ENCODE measurements at regions not wholly inside any gene's neighbourhood (a gene's known extent, or its start where the extent isn't known, plus 50 kb on each side); places are given as distances from the start of the nearest gene placed in this dataset.
"Not testable (repeated sequence)": the region's sequence is repeated elsewhere in the genome, so short reads cannot be mapped to it uniquely, and the experiment has no call there.

DNA sequence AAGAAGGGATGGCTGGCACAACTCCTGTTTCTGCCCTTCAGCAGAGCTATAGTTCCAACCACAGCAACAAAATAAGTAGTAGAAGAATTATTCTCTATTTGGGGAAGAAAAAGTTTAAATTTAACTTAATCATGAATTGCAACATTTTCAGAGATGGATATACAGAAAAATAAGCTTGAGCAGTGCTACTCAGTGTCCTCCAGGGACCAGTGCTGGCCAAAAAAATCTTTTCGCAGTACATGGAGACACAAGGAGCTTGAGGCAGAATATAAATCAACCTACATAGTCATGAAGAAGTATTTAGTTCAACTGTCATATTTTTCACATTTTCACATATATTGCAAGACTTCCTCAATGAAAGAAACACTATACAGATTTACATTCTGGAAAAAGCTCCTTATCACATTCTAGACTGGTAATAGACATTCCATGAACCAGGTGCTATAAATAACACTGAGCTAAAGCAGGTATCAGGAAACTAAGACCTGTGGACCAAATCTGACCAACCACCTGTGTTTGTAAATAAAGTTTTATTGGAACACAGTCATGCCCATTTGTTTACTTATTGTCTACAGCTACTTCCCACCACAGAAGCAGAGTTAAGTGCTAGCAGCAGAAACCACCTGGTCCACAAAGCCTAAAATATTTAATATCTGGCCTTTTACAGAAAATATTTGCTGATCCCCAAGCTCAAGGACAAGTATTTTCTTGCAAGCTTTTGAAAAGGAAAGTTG lies 101.9 kb downstream of the RGS21 start:
- DNase-seq: no peak

DNA sequence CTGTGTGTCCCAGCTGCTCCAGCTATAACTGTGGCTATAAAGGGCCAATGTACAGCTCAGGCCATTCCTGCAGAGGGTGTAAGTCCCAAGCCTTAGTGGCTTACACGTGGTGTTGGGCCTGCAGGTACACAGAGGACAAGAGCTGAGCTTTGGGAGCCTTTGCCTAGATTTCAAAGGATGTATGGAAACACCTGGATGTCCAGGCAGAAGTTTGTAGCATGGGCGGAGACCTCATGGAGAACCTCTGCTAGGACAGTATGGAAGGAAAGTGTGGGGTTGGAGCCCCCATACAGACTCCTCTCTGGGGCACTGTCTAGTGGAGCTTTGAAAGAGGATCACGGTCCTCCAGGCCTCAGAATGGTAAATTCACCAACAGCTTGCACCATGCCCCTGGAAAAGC lies 113.9 kb downstream of the RGS21 start:
- no peak for DNase-seq

DNA sequence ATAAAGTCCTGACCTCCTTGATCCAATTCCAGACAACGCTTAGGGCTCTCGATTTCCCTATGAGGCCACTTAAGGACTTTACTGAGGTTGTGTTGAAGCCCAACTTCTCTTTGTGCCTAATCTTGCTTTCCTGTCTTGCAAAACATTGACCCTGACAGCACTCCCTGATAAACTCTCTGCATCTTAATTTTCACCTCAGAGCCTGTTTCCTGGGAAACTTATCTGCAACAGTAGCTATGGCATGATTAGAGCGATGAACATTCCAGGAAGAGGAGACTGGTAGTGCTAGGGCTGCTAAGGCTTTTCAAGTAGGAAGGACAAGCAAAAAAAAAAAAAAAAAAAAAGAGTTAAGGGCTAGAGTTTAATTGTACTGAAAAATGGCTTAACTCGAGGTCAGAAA lies 118.9 kb downstream of the RGS21 start:
- no peak for DNase-seq

DNA sequence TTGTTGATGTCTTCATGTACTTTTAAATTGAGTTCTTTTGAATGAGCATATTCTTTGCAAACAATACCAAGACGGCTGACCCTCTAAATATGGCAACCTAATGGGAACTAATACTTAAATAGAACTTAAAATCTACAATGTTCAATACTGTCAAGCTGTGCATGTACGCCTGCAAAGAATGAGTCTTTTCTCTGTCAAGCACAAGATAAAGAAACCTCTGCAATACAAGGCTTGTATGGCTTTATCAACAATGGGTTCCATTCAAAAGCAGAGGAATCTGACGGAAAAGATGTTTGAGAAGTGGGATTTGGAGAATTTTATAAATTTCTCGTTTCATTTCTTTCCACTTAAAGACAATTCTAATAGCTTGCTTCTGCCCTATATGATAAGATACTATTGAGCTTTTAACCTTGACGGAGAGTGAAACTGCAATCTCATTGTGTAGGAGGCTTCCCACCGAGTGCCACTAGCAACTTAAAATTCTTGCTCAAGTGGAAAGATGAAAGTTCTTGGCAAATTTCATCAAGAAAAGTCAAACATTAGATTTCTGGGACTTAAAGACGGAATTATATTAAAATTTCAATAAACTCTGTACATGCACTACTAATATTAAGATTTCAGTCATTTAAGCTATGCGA lies 119.8 kb downstream of the RGS21 start:
- no peak for DNase-seq

DNA sequence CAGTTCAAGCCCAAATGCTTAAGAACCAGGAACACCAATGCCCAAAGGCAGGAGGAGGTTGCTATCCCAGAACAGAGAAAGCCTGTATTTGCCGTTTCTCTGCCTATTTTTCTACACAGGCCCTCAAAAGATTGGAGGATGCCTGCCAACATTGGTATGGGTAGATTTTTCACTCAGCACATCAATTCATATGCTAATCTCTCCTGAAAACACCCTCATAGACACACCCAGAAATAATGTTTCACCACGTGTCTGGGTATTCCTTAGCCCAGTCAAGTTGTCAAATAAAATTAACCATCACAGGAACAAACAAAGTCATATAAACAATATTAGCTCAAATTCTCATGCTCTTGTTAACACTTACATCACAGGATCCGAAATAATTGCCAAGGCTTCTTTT lies 121.9 kb downstream of the RGS21 start:
- DNase-seq: no peak

DNA sequence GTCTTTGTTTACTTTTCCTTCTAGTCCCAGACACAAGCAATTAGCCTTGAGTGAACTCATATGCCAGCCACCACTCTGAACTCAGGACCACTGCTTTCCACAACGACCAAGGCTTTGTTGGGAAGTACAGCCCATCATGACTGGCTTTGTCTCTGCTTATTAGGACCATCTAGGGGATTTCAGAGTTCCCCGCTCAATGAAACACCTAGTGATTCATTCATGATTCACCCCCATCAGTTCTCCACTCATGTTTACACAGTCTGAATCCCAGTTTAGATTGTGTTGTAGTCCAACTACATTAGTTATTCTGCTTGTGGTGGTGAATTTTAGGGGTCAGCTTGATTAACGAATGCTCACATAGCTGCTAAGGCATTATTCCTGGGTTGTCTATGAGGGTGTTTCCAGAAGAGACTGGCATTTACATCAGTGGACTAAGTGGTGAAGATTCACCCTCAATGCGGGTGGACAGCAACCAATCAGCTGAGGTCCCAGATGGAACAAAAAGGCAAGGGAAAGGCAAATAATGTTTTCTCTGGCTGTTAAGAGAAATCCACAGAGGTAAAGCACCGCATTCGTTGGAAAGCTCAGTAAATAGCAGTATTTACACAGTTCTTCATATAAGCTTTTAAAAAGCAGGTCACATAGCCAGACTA lies 122.7 kb downstream of the RGS21 start:
- DNase-seq: no peak

DNA sequence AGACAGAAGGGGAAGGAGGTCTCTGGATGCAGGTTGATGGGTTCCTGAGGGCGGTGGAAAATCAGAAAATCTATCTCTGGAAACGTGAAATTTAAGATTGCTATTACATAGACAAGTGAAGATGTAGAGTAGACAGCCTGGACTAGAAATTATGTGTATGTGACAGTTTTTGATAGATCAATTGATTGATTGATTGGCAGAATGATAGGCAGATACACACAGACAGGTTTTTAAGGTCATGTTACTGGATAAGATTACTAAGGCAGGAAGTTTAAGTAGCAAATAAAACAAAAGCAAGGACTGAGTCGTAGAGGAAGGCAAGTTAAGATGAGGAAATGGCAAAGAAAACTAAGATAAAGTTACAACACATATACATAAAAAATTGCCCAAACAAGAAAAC lies 124.7 kb downstream of the RGS21 start:
- no peak for DNase-seq

DNA sequence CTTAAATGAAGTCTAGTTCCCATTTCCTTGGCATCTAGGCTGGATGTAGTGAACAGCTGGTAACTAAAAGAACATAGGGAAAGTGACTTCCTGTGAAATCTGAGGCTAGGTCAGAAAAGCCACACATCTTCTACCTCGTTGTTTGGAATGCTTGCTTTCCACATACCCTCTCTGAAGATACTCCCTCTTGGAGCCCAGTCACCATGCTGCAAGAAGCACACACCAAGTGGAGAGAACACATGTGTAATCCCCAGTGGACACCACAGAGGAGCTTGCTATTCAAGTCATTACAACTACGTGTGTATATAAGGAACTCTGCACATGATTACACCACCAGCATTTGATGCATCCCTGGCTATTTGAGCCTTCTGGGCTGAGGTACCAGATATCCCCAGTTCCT lies 125.9 kb downstream of the RGS21 start:
- no peak for DNase-seq

DNA sequence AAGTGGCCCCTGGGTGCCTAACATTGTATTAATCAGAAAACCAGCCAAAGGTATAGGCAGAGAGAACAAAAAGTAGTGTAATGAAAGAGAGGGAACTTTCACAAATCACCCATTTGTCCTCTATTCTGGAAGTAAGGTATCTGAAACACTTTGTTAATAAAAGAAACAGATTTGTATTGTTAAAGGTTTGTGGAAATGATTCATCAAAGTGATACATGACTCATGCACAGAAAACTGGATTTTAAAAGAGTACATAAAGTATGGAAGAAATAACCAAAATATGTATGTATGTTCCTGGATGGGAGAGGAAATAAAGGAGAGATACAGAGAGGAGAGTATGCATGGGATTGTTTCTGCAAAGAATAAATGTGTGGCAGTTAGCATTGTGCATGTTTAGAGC lies 126.8 kb downstream of the RGS21 start:
- DNase-seq: no peak

DNA sequence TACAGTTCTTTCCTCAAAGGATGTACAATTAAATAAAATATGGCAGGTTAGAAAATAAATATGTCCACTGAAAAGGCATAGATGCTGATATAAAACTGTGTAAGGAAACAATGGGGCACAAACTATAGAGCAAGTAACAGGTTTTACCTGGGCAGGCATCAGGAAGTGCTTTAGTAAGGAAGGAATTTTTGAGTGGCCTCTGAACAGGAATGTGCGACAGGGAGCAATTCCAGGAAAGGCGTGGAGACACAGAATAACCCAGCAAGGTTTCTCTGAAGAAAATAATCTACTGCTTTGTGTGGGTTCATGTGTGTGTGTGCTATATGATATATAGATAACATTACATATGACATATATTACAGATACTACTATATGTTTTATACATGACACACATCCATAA lies 128.4 kb downstream of the RGS21 start:
- no peak for DNase-seq

DNA sequence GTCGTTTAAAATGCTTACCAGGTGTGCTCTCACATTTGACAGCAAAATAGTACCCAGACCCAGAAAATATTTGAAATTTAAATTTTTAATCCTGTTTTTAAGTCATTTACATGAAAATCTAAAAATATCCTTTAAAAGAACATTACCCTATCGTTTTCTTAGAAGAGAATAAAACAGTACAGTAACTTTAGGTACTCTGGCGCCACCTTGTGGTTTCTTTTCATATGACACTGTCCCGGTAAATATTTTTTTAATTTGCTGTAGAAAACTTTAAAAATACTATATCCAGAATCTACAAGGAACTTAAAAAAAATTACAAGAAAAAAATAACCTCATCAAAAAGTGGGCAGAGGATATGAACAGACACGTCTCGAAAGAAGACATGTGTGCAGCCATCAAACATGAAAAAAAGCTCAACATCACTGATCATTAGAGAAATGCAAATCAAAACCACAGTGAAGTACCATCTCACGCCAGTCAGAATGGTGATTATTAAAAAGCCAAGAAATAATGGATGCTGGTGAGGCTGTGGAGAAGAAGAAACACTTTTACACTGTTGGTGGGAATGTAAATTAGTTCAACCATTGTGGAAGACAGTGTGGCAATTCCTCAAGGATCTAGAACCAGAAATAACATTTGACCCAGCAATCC lies 129.2 kb downstream of the RGS21 start:
- DNase-seq: peak; percentile 57

DNA sequence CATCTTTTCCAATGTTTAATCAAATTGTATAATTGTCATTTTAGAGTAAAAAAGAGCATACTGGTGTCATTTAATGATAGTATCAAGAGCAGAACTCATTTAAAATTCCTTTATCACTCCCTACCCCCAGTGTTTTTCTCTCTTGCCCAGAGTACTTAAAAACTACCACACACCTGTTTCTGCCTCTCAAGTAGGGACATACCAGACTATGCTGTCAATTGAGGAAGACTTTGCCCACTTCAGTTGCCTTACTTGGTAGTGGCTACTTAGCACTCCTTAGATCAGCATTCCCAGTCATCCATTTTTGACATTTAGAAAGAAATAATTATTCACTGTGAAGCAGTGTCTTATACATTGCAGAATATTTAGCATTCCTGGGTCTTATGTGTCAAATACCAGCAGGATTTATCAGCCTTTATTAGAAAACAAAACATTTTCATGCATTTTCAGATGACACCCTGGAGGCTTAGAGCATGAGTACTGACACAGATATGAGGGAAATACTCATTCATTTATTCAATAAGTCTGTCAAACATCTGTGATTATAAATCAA lies 127.5 kb upstream of the RGS1 start:
- no peak for DNase-seq

DNA sequence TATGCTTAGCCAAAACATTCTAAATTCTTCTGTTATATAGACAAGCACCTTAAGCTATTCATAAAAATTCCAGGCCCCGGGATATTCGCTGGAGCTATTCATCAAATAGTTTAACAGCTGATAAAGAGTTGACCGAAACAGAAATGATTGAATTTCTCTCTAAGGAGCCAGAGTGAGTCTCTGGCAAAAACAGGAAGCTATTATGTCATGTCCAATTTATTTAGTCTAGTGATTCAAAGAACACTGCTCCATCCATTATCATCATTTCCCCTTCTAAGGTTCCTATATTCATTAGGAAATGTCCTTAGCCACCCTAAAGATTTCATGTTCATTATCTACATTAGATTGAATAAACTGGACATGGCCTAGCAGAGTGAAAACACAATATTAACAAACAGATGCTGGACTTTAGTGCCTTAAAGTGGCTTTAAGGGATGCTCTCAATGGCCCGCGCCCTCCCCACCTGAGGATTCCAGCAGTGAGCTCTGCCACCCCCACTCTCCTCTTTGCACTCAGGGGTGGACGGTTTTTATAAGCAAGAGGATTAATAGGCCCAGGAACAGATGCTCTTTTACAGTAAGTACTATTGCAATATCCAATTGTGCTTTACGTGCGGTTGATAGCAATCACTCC lies 122.1 kb upstream of the RGS1 start:
- DNase-seq: no peak

DNA sequence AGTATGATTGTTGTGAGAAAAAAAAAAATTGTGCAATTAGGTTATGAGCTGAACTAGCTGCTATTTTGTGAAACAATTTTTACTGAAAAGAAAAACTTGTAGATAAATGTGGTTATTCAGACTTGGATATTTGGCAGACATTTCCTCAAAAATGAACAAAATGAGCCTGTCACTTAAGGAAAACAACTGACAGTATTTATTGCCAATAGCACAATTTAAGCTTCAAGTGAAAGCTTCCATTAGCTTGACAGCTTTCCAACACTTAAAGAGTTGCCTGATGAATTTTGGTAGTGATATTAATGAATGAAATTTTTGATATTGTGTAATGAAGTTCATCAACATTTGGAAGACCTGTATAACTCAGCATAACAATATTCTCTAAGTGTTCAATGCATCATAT lies 116.1 kb upstream of the RGS1 start:
- DNase-seq: no peak

DNA sequence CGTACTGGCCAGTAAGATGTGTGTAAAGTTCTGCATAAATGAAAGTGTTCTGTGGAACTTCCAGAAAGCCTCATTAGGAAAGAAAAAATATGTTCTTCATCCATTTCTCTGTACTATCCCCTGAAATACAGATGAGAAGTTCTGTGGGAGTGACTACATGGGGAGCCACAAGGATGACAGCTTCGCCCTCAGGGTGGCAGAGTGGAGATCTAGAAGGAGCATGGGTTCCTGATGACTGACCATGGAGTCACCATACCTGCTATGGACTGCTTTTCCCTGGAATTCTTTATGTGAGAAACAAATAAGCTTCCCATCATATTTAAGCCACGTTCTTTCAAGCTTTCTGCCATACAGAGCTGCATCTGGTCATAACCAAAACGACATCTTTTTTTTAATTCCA lies 113.9 kb upstream of the RGS1 start:
- no peak for DNase-seq

DNA sequence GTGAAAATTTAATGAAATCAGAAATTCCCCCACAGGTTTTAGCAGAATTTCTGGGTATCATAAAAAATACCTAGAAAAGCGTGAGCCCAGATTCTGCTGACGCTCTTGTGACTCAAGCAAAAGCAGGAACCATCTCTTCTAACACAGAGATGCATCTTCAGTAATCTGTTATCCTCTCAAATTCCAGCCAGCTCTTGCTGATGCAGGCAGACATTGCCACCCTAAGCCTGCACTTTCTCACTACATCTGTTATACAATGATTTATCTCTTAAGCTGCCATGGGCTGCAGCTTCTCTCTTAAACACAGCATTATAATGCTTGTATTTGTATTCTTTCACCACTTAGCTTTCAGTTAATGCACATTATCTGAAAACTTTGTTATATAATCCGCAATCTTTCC lies 113.0 kb upstream of the RGS1 start:
- no peak for DNase-seq

DNA sequence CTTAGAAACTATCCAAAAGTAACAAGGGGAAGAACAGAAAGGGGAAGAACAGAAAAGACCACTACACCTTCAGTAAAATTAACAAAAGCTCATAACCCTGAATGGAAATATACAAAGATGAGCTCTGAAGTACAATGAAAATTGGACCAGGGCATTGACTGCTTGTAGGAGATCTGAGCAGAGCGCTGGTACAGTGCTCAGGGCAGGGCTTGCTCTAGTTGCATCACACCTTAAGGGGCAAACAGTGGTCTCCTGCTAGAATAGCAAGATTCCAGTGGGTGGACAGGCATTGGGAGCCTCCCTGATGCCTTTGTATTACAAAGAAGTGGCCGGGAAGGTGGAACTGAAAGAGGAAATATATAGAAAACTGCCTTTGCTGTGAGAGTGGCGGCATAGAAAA lies 111.9 kb upstream of the RGS1 start:
- DNase-seq: no peak

DNA sequence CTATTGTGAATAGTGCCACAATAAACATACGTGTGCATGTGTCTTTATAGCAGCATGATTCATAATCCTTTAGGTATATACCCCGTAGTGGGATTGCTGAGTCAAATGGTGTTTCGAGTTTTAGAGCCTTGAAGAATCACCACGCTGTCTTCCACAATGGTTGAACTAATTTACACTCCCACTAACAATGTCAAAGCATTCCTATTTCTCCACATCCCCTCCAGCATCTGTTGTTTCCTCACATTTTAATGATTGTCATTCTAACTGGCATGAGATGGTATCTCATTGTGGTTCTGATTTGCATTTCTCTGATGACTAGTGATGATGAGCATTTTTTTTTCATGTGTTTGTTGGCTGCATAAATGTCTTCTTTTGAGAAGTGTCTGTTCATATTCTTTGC lies 110.4 kb upstream of the RGS1 start:
- DNase-seq: not testable (repeated sequence)

DNA sequence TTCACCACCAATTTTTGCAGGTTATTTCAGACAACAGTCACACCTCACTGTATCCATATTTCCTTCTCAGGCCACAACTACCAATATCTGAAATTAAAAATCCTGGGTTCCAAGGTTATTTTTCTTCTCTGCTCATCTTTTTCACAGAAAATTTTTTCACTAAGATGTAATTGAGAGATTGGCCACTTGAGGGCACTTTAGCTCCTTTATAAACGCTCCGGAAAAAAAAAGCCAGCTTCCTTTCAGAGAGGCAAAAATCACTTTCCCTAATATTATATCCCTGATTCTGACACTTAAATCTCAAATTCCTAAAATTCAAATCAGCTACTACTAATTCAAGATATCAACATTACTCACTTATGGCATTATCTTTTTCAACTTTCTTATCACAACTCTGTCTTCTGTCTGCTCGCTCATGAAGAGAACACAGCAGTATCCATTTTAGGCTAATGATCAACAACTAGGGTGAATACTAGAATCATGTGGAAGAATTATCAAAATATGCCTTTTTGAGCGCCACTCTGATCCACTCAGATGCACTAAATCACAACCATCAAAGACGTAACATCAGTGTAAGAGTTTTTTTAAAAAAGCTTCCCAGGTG lies 101.4 kb upstream of the RGS1 start:
- DNase-seq: no peak

DNA sequence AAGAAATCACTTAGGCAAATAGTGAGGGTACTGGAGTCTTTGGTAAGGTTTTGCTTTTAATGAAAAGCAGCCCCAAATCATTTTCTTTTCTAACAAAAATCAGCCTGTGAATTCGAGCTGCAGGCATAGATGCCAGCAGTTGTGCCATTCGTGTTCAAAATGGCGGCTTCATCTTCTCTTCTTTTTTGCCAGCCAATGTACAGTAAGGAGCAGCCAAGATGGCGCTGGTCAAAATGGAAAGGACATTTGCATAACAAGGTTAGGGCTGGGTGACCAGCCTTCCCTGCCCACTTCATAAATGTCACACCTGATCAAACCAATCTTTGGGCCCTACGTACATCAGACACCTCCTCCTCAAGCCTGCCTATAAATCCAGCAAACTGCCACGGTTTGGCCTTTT lies 100.2 kb upstream of the RGS1 start:
- DNase-seq: no peak

DNA sequence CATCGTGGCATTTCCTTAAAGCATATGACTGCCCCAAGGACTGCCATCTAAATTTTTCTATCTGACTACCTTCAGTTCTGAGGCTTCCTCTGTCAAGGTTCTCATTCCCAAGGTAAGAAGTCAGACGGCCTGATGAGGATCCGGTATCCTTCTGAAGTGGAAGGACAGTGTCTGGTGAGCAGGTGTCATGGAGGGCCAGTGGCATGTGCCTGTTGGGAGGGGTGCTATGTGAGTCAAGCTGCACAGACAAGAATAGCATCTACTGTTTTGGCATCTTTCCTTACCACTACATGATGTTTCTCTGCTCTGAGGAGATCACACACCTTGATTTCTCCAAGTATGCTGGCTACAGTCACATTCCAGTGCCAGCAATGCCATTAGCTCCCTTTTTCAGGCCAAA lies 99.6 kb upstream of the RGS1 start:
- no peak for DNase-seq

DNA sequence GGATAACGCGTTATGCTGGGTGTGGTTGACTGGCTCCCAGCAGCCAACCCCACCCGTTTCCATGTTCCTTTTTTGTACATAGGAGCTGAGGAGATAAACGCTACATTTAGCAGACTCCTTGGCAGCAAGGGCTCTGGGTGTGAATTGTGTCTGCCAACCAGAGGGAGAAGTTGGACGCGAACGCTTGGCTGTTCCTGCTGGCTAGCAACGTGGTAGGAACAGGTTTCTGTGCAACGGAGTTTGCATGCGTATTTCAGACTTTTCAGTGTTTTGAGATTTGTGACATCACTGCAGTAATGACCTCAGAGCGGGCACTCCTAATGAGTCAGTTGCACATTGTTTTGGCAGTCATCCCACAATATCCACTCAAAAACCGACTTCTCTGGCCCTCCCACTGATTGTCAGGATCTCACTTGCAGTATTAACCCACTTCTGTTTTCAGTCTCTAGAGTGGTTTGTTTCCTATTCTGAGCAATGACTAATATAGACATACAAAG lies 98.7 kb upstream of the RGS1 start:
- no peak for DNase-seq

All from T-helper 9 cell (primary cell).